PC-9 (cell line): ENCODE measurements at regions not wholly inside any gene's neighbourhood (a gene's known extent, or its start where the extent isn't known, plus 50 kb on each side); places are given as distances from the start of the nearest gene placed in this dataset.
A peak's percentile ranks its signal among the peaks of the same experiment; 100 is the strongest.

Source experiments
- BruUV-seq: library from RNA; stranded (reverse); fragments of 400-500 nt; replicated peaks from 2 replicates; lab custom pipeline; 2021; lab: Mats Ljungman, UMichigan
- CTCF ChIA-PET: fragments of 300-600 bp; sonication (Branson Sonifier 250); formaldehyde crosslinking; loops from one replicate; lab custom pipeline; 2022; ENCODE audit warnings: antibody characterized with exemption; lab: Charles Lee
- POLR2A ChIA-PET: fragments of 300-600 bp; sonication (Branson Sonifier 250); formaldehyde crosslinking; loops from one replicate; lab custom pipeline; 2022; ENCODE audit warnings: antibody characterized with exemption; ENCODE audit not compliant: unreplicated experiment; lab: Charles Lee
- DNase-seq, 2 experiments: peaks; one replicate each; pipeline versions ENCODE4 v3.0.0 to v3.0.0-alpha.2; 2015 to 2022; ENCODE audit warnings: mixed read lengths in 1 of 2
- H2AFZ ChIP-seq: fragments of 200-600 bp; sonication (generic); 2 replicates; pipeline ENCODE4 v1.8.1; 2017; ENCODE audit warnings: antibody characterized with exemption
- H3F3A ChIP-seq: fragments of 200-600 bp; sonication (generic); 2 replicates; pipeline ENCODE4 v1.8.1; 2017; ENCODE audit warnings: antibody characterized with exemption, mild to moderate bottlenecking, low read depth; ENCODE audit not compliant: insufficient read depth
- H3K27ac ChIP-seq: fragments of 200-600 bp; sonication (generic); 2 replicates; pipeline ENCODE4 v1.6.1; 2016; ENCODE audit warnings: mixed run types
- H3K27me3 ChIP-seq: fragments of 200-600 bp; sonication (generic); 2 replicates; pipeline ENCODE4 v1.6.1; 2016; ENCODE audit warnings: low read depth, mixed run types; ENCODE audit not compliant: insufficient read depth
- H3K36me3 ChIP-seq: fragments of 200-600 bp; sonication (generic); 2 replicates; pipeline ENCODE4 v1.6.1; 2016; ENCODE audit warnings: low read depth, mixed run types
- H3K4me1 ChIP-seq: fragments of 200-600 bp; sonication (generic); replicated peaks from 2 replicates; pipeline ENCODE4 v1.6.1; 2016; ENCODE audit warnings: mixed run types; ENCODE audit not compliant: insufficient read depth
- H3K4me2 ChIP-seq: fragments of 200-600 bp; sonication (generic); 2 replicates; pipeline ENCODE4 v1.6.1; 2017; ENCODE audit warnings: mixed run types
- H3K4me3 ChIP-seq: fragments of 200-600 bp; sonication (generic); 2 replicates; pipeline ENCODE4 v1.6.1; 2016; ENCODE audit warnings: mixed run types
- H3K79me2 ChIP-seq: fragments of 200-600 bp; sonication (generic); 2 replicates; pipeline ENCODE4 v1.6.1; 2017; ENCODE audit warnings: low read depth, mixed run types
- H3K9me2 ChIP-seq: fragments of 200-600 bp; sonication (generic); 2 replicates; pipeline ENCODE4 v1.8.1; 2017; ENCODE audit warnings: mild to moderate bottlenecking; ENCODE audit not compliant: insufficient read depth
- H3K9me3 ChIP-seq: fragments of 200-600 bp; sonication (generic); 2 replicates; pipeline ENCODE4 v1.8.1; 2016; ENCODE audit warnings: low read depth; ENCODE audit not compliant: insufficient read depth
- H4K20me1 ChIP-seq: fragments of 200-600 bp; sonication (generic); 2 replicates; pipeline ENCODE4 v1.8.1; 2017; ENCODE audit not compliant: insufficient read depth
- CTCF ChIP-seq: fragments of 200-600 bp; sonication (generic); conservative IDR thresholded peaks from 2 replicates; pipeline ENCODE4 v1.6.1; 2017; ENCODE audit warnings: mixed run types, antibody characterized with exemption, mild to moderate bottlenecking, moderate library complexity
- EZH2 ChIP-seq: fragments of 200-600 bp; sonication (generic); IDR thresholded peaks from 2 replicates; pipeline ENCODE4 v1.8.0; 2017; ENCODE audit warnings: antibody characterized with exemption, low read depth
- intact Hi-C: fragments of 100-400 bp; cut with micrococcal nuclease; formaldehyde crosslinking; loops from one replicate; pipeline ENCODE4 v1.10.0; 2022; ENCODE audit not compliant: unreplicated experiment

GRCh38 chr7:46123-46829 is 146.1 kb upstream of the FAM20C start:
- Histone ChIP-seq H3K4me1 (no peaks in the 10 kb centered on the region), H3K36me3 (no peaks in the 10 kb centered on the region), H3K79me2 (no peaks in the 10 kb centered on the region), H3F3A (no peaks in the 10 kb centered on the region), H4K20me1 (no peaks in the 10 kb centered on the region), H3K27me3 (no peaks in the 10 kb centered on the region), H3K9me3 (no peaks in the 10 kb centered on the region), H3K9me2 (no peaks in the 10 kb centered on the region), H3K4me3 (no peak overlapping the region), H3K4me2 (no peak overlapping the region), H2AFZ (no peak overlapping the region), H3K27ac (no peak overlapping the region)
- no TSS peak for BruUV-seq
- DNase-seq, result no peak
- CTCF ChIA-PET, result no interaction called here
- POLR2A ChIA-PET, result no interaction called here
- TF ChIP-seq CTCF (no peak), EZH2 (no peak)
- intact Hi-C loops, result no loop called here

- ChIA-PET CTCF (no interaction called here), POLR2A (no interaction called here)
- Histone ChIP-seq H3K9me3 (no peaks in the 10 kb centered on the region), H3K27me3 (no peaks in the 10 kb centered on the region), H3F3A (no peaks in the 10 kb centered on the region), H3K4me2 (no peak overlapping the region), H3K9me2 (no peaks in the 10 kb centered on the region), H4K20me1 (no peaks in the 10 kb centered on the region), H3K27ac (no peak overlapping the region), H2AFZ (no peak overlapping the region), H3K4me1 (no peaks in the 10 kb centered on the region), H3K4me3 (no peak overlapping the region), H3K36me3 (no peaks in the 10 kb centered on the region), H3K79me2 (no peaks in the 10 kb centered on the region)
- intact Hi-C loops, result no loop called here
- no peak for DNase-seq
- TF ChIP-seq CTCF (no peak), EZH2 (no peak)
- BruUV-seq, result no TSS peak
Measured at GRCh38 chr7:46830-47140, 145.6 kb upstream of the FAM20C start.

GRCh38 chr7:51456-52068 is 140.8 kb upstream of the FAM20C start:
- intact Hi-C loops, result no loop called here
- POLR2A ChIA-PET, result no interaction called here
- H3K27me3 ChIP-seq, result no peaks in the 10 kb centered on the region
- no peaks in the 10 kb centered on the region for H3K36me3 ChIP-seq
- TF ChIP-seq CTCF, result no peak
- no peak for TF ChIP-seq EZH2
- CTCF ChIA-PET, result no interaction called here
- H3K9me2 ChIP-seq, result no peaks in the 10 kb centered on the region
- no peaks in the 10 kb centered on the region for H3F3A ChIP-seq
- H2AFZ ChIP-seq, result no peak overlapping the region
- no peak overlapping the region for H3K4me3 ChIP-seq
- no peaks in the 10 kb centered on the region for H4K20me1 ChIP-seq
- no peaks in the 10 kb centered on the region for H3K79me2 ChIP-seq
- peak in 1 of 2 experiments; percentile 21 for DNase-seq
- no peak overlapping the region for H3K27ac ChIP-seq
- 0 out of 2 replicates have a peak, but pooled peaks cover 3% of the 10 kb centered on the region for H3K9me3 ChIP-seq
- no peak overlapping the region for H3K4me2 ChIP-seq
- no TSS peak for BruUV-seq
- H3K4me1 ChIP-seq, result no peaks in the 10 kb centered on the region
